ENCODE measurements at regions not wholly inside any gene's neighbourhood (a gene's known extent, or its start where the extent isn't known, plus 50 kb on each side); places are given as distances from the start of the nearest gene placed in this dataset.

GRCh38 chr10:29757551-29758297, 123.0 kb upstream of the SVIL start:
- Histone ChIP-seq H3K36me3 (ENCODE audit: control insufficient read depth in 2 of 2, insufficient read depth in 2 of 2, low read length in 1 of 2) (no peaks in the 10 kb centered on the region), H3K27ac (ENCODE audit: low read depth in 1 of 2, low read length in 1 of 2) (no peak overlapping the region), H3K9me3 (ENCODE audit: control insufficient read depth in 2 of 2, insufficient read depth in 1 of 2, low read length in 1 of 2) (no peaks in the 10 kb centered on the region), H3K4me1 (ENCODE audit: control insufficient read depth in 2 of 2, insufficient read depth in 2 of 2, low read length in 2 of 2) (no peaks in the 10 kb centered on the region), H3K27me3 (ENCODE audit: control insufficient read depth in 2 of 2, insufficient read depth in 1 of 2, low read length in 1 of 2) (no peaks in the 10 kb centered on the region), H3K4me3 (ENCODE audit: low read length in 2 of 2) (no peak overlapping the region)
- no peak for DNase-seq (ENCODE audit: low read depth in 6 of 9, low spot score in 9 of 9)
- 85% methylated on average over 9 of the region's 9 CpGs for WGBS

GRCh38 chr10:29756451-29756850, 121.7 kb upstream of the SVIL start:
- DNase-seq (ENCODE audit: low read depth in 6 of 9, low spot score in 9 of 9) = no peak
- Histone ChIP-seq H3K4me1 (ENCODE audit: control insufficient read depth in 2 of 2, insufficient read depth in 2 of 2, low read length in 2 of 2) (no peaks in the 10 kb centered on the region), H3K4me3 (ENCODE audit: low read length in 2 of 2) (no peak overlapping the region), H3K27ac (ENCODE audit: low read depth in 1 of 2, low read length in 1 of 2) (no peak overlapping the region), H3K27me3 (ENCODE audit: control insufficient read depth in 2 of 2, insufficient read depth in 1 of 2, low read length in 1 of 2) (no peaks in the 10 kb centered on the region), H3K36me3 (ENCODE audit: control insufficient read depth in 2 of 2, insufficient read depth in 2 of 2, low read length in 1 of 2) (no peaks in the 10 kb centered on the region), H3K9me3 (ENCODE audit: control insufficient read depth in 2 of 2, insufficient read depth in 1 of 2, low read length in 1 of 2) (no peaks in the 10 kb centered on the region)
- 94% methylated on average over 3 of the region's 3 CpGs for WGBS

- DNase-seq (ENCODE audit: low read depth in 6 of 9, low spot score in 9 of 9) = no peak
- WGBS = 96% methylated on average over 7 of the region's 7 CpGs
- H3K27me3 ChIP-seq (ENCODE audit: control insufficient read depth in 2 of 2, insufficient read depth in 1 of 2, low read length in 1 of 2) = no peaks in the 10 kb centered on the region
Observed at GRCh38 chr10:29753283-29753682, 118.5 kb upstream of the SVIL start.

DNA sequence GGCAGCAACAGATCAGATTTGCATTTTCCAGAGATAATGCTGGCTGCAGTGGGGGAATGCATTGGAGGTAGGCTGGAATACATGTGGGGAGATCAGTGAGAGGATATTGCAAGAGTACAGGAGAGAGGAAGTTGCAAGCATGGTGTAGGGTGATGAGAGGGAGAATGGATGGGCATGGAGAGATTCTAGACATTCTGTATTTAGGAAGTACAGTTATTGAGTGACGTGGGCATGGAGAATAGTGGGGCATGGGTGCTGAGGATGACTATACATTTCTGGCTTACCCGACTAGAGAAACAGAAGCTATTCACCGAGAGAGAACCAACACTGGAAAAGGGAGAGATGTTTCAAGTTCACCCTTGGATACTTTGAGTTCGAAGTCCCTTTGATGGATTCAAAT, 116.9 kb upstream of the SVIL start:
- Histone ChIP-seq H3K9me3 (ENCODE audit: control insufficient read depth in 2 of 2, insufficient read depth in 1 of 2, low read length in 1 of 2) (no peaks in the 10 kb centered on the region), H3K4me3 (ENCODE audit: low read length in 2 of 2) (no peak overlapping the region), H3K27me3 (ENCODE audit: control insufficient read depth in 2 of 2, insufficient read depth in 1 of 2, low read length in 1 of 2) (no peaks in the 10 kb centered on the region), H3K4me1 (ENCODE audit: control insufficient read depth in 2 of 2, insufficient read depth in 2 of 2, low read length in 2 of 2) (no peaks in the 10 kb centered on the region), H3K36me3 (ENCODE audit: control insufficient read depth in 2 of 2, insufficient read depth in 2 of 2, low read length in 1 of 2) (no peaks in the 10 kb centered on the region), H3K27ac (ENCODE audit: low read depth in 1 of 2, low read length in 1 of 2) (no peak overlapping the region)
- no peak for DNase-seq (ENCODE audit: low read depth in 6 of 9, low spot score in 9 of 9)
- 98% methylated on average over 4 of the region's 4 CpGs for WGBS

More at GRCh38 chr10:29753283-29753682, 118.5 kb upstream of the SVIL start:
- H3K27ac ChIP-seq (ENCODE audit: low read depth in 1 of 2, low read length in 1 of 2) = no peak overlapping the region
- H3K4me1 ChIP-seq (ENCODE audit: control insufficient read depth in 2 of 2, insufficient read depth in 2 of 2, low read length in 2 of 2) = no peaks in the 10 kb centered on the region
- no peaks in the 10 kb centered on the region for H3K36me3 ChIP-seq (ENCODE audit: control insufficient read depth in 2 of 2, insufficient read depth in 2 of 2, low read length in 1 of 2)
- no peak overlapping the region for H3K4me3 ChIP-seq (ENCODE audit: low read length in 2 of 2)
- no peaks in the 10 kb centered on the region for H3K9me3 ChIP-seq (ENCODE audit: control insufficient read depth in 2 of 2, insufficient read depth in 1 of 2, low read length in 1 of 2)

DNA sequence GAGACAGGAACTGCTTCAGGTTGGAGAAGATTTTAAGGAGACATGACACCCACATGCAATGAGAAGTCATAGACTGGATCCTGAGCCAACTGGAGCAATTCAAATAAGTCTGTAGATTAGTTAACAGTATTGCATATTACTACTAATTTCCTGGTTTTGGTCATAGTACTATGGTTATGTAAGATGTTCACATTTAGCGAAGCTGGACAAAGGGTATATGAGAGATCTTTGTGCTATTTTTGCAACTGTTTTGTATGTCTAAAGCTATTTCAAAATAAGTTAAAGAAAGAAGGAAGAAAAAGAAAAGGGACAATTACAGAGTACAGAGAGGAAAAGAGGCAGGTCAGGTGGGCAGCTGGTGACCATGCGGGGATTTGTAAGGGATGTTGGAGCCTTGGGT, 116.5 kb upstream of the SVIL start:
- WGBS = over 99% methylated on average over 2 of the region's 2 CpGs
- Histone ChIP-seq H3K9me3 (ENCODE audit: control insufficient read depth in 2 of 2, insufficient read depth in 1 of 2, low read length in 1 of 2) (no peaks in the 10 kb centered on the region), H3K27ac (ENCODE audit: low read depth in 1 of 2, low read length in 1 of 2) (no peak overlapping the region), H3K36me3 (ENCODE audit: control insufficient read depth in 2 of 2, insufficient read depth in 2 of 2, low read length in 1 of 2) (no peaks in the 10 kb centered on the region), H3K27me3 (ENCODE audit: control insufficient read depth in 2 of 2, insufficient read depth in 1 of 2, low read length in 1 of 2) (no peaks in the 10 kb centered on the region), H3K4me1 (ENCODE audit: control insufficient read depth in 2 of 2, insufficient read depth in 2 of 2, low read length in 2 of 2) (peaks cover 0 to 3% of the 10 kb centered on the region in 2 donors), H3K4me3 (ENCODE audit: low read length in 2 of 2) (no peak overlapping the region)
- DNase-seq (ENCODE audit: low read depth in 6 of 9, low spot score in 9 of 9) = no peak

- no peaks in the 10 kb centered on the region for H3K27me3 ChIP-seq (ENCODE audit: control insufficient read depth in 2 of 2, insufficient read depth in 1 of 2, low read length in 1 of 2)
- no peaks in the 10 kb centered on the region for H3K36me3 ChIP-seq (ENCODE audit: control insufficient read depth in 2 of 2, insufficient read depth in 2 of 2, low read length in 1 of 2)
- no peak for DNase-seq (ENCODE audit: low read depth in 6 of 9, low spot score in 9 of 9)
- 95% methylated on average over 3 of the region's 3 CpGs for WGBS
- H3K9me3 ChIP-seq (ENCODE audit: control insufficient read depth in 2 of 2, insufficient read depth in 1 of 2, low read length in 1 of 2) = no peaks in the 10 kb centered on the region
- no peak overlapping the region for H3K27ac ChIP-seq (ENCODE audit: low read depth in 1 of 2, low read length in 1 of 2)
- H3K4me1 ChIP-seq (ENCODE audit: control insufficient read depth in 2 of 2, insufficient read depth in 2 of 2, low read length in 2 of 2) = peaks cover 0 to 5% of the 10 kb centered on the region in 2 donors
- H3K4me3 ChIP-seq (ENCODE audit: low read length in 2 of 2) = no peak overlapping the region
Observed at GRCh38 chr10:29749150-29749549, 114.4 kb upstream of the SVIL start.

GRCh38 chr10:29748109-29748650, 113.4 kb upstream of the SVIL start:
- DNase-seq (ENCODE audit: low read depth in 6 of 9, low spot score in 9 of 9) = no peak
- H3K27ac ChIP-seq (ENCODE audit: low read depth in 1 of 2, low read length in 1 of 2) = no peak overlapping the region
- WGBS = 88% methylated on average over 3 of the region's 3 CpGs
- no peaks in the 10 kb centered on the region for H3K27me3 ChIP-seq (ENCODE audit: control insufficient read depth in 2 of 2, insufficient read depth in 1 of 2, low read length in 1 of 2)
- peaks cover 0 to 5% of the 10 kb centered on the region in 2 donors for H3K4me1 ChIP-seq (ENCODE audit: control insufficient read depth in 2 of 2, insufficient read depth in 2 of 2, low read length in 2 of 2)
- no peaks in the 10 kb centered on the region for H3K9me3 ChIP-seq (ENCODE audit: control insufficient read depth in 2 of 2, insufficient read depth in 1 of 2, low read length in 1 of 2)
- H3K36me3 ChIP-seq (ENCODE audit: control insufficient read depth in 2 of 2, insufficient read depth in 2 of 2, low read length in 1 of 2) = no peaks in the 10 kb centered on the region
- H3K4me3 ChIP-seq (ENCODE audit: low read length in 2 of 2) = no peak overlapping the region

DNA sequence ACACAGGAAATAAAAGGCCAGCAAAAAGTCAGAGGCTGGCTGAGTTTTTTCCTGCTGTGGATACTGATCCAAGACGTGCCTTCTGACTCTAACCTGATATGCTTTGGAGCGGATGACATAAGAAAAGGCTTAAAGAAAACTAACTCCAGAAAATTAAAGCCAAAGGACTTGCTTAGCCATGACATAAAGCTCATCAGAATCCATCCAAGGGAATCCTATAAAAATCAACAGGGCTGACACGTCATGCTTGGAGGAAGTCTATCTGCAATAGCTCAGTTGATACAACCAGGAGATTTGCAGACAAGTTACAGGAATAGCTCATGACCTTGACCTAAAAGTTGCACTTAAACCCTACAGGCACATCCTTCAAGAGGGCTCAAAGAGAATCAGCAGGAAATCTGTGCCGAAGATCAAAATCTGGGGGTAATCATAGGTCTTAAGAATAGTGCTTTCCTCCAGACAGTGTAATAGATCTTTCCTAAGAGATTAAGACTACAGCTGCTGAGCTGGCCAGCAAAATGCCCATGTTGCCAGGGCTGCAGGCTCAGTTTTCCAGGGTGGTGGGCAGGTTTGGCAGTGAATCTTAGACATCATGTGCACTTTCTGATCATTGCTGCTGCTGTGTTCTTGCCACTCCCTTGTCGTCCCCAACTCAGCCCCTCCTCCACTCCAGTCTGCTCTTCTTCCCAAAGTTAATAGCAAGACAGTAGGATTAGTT, 111.5 kb upstream of the SVIL start:
- H3K27ac ChIP-seq (ENCODE audit: low read depth in 1 of 2, low read length in 1 of 2) = no peak overlapping the region
- H3K4me3 ChIP-seq (ENCODE audit: low read length in 2 of 2) = no peak overlapping the region
- no peaks in the 10 kb centered on the region for H3K27me3 ChIP-seq (ENCODE audit: control insufficient read depth in 2 of 2, insufficient read depth in 1 of 2, low read length in 1 of 2)
- H3K36me3 ChIP-seq (ENCODE audit: control insufficient read depth in 2 of 2, insufficient read depth in 2 of 2, low read length in 1 of 2) = no peaks in the 10 kb centered on the region
- 90% methylated on average over 5 of the region's 5 CpGs for WGBS
- no peaks in the 10 kb centered on the region for H3K9me3 ChIP-seq (ENCODE audit: control insufficient read depth in 2 of 2, insufficient read depth in 1 of 2, low read length in 1 of 2)
- peaks cover 0 to 5% of the 10 kb centered on the region in 2 donors for H3K4me1 ChIP-seq (ENCODE audit: control insufficient read depth in 2 of 2, insufficient read depth in 2 of 2, low read length in 2 of 2)
- no peak for DNase-seq (ENCODE audit: low read depth in 6 of 9, low spot score in 9 of 9)

DNA sequence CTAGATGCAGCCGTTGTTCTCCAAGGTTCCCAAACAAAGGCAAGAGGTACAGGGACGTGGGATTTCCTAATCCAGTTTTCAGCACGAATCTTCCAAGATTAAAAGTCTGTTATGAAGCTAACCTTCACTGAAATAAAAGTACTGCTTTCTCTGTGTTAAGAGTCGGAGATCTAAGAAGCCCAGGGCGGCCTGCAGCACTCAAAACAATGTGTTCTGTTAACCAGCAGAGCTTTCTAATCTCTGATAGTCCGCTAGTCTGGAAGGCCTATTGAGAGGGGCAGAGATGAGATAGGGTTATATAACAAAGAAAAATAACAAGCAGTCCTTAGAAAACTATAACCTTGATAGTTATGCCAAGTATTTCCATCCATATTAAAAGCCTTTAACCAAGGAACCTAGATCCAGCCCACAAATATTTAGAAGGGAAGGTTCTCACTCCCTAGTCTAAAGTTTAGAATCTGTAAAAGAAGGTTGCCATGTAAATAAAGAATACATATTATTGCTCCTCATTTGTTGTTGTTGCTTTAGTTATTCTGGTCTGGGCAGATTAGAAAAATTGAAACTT, 106.3 kb upstream of the SVIL start:
- Histone ChIP-seq H3K4me1 (ENCODE audit: control insufficient read depth in 2 of 2, insufficient read depth in 2 of 2, low read length in 2 of 2) (peaks cover 8 to 9% of the 10 kb centered on the region in 2 donors), H3K36me3 (ENCODE audit: control insufficient read depth in 2 of 2, insufficient read depth in 2 of 2, low read length in 1 of 2) (no peaks in the 10 kb centered on the region), H3K4me3 (ENCODE audit: low read length in 2 of 2) (no peak overlapping the region), H3K27me3 (ENCODE audit: control insufficient read depth in 2 of 2, insufficient read depth in 1 of 2, low read length in 1 of 2) (peaks cover 18 to 32% of the 10 kb centered on the region in 2 donors), H3K27ac (ENCODE audit: low read depth in 1 of 2, low read length in 1 of 2) (no peak overlapping the region), H3K9me3 (ENCODE audit: control insufficient read depth in 2 of 2, insufficient read depth in 1 of 2, low read length in 1 of 2) (no peaks in the 10 kb centered on the region)
- no peak for DNase-seq (ENCODE audit: low read depth in 6 of 9, low spot score in 9 of 9)
- WGBS = 95% methylated on average over 6 of the region's 6 CpGs

All from thymus (tissue), 11 donors.